ENCODE measurements at regions not wholly inside any gene's neighbourhood (a gene's known extent, or its start where the extent isn't known, plus 50 kb on each side); places are given as distances from the start of the nearest gene placed in this dataset.
"Not testable (repeated sequence)": the region's sequence is repeated elsewhere in the genome, so short reads cannot be mapped to it uniquely, and the experiment has no call there.

GRCh38 chr13:18726524-18726923, 455.1 kb downstream of the TUBA3C start:
- H3K4me1 Mint-ChIP-seq (ENCODE audit: low read depth, unreplicated experiment); intact Hi-C loops (cut with micrococcal nuclease; ENCODE audit: unreplicated experiment); H3K4me1 ChIP-seq; POLR2A ChIA-PET; H3K9me3 Mint-ChIP-seq (ENCODE audit: unreplicated experiment); BruUV-seq (replicated peaks); CTCF ChIA-PET; H3K4me3 ChIP-seq (ENCODE audit: low read depth, low read length); H3K9me3 ChIP-seq; H3K36me3 Mint-ChIP-seq (ENCODE audit: insufficient read depth, unreplicated experiment); H3K27me3 ChIP-seq (replicated peaks; ENCODE audit: control insufficient read depth, insufficient read depth, low read length); H3K27me3 Mint-ChIP-seq (ENCODE audit: insufficient read depth, unreplicated experiment); DNase-seq; H3K27ac Mint-ChIP-seq (ENCODE audit: unreplicated experiment); H3K36me3 ChIP-seq (ENCODE audit: control insufficient read depth, insufficient read depth, low read length); H3K4me3 Mint-ChIP-seq (ENCODE audit: unreplicated experiment): not testable (repeated sequence)

DNA sequence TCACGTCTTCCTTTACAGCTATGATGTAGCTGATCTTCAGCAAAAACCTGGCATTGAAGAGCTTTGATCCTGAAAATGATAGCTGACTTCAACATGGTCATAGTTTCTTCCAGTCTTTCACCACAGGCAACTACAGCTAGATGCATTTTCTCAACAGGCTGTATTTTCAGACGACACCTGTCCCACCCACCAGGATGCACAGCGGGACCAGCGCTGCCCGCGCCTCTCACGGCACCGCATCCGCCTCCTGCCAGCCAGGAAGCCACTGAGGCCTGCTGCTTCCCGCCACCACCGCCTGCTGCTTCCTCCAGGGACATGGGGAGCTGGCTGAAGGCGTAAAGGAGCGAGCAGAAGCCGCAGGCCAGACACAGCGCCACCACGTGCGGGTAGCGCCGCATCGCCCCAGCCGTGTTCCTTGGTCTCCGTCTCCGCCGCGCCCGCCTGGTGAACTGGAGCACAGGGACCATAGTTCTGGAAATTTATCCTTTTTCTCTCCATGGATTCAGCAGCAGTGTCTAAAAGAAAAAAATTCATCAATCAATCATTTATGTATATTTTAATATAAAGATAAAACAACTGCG, 456.3 kb downstream of the TUBA3C start:
- H3K4me1 ChIP-seq; H3K27me3 Mint-ChIP-seq (ENCODE audit: insufficient read depth, unreplicated experiment); H3K27ac Mint-ChIP-seq (ENCODE audit: unreplicated experiment); H3K36me3 Mint-ChIP-seq (ENCODE audit: insufficient read depth, unreplicated experiment); BruUV-seq (replicated peaks); intact Hi-C loops (cut with micrococcal nuclease; ENCODE audit: unreplicated experiment); H3K27me3 ChIP-seq (replicated peaks; ENCODE audit: control insufficient read depth, insufficient read depth, low read length); DNase-seq; H3K4me1 Mint-ChIP-seq (ENCODE audit: low read depth, unreplicated experiment); H3K9me3 ChIP-seq; POLR2A ChIA-PET; H3K4me3 ChIP-seq (ENCODE audit: low read depth, low read length); CTCF ChIA-PET; H3K4me3 Mint-ChIP-seq (ENCODE audit: unreplicated experiment); H3K9me3 Mint-ChIP-seq (ENCODE audit: unreplicated experiment); H3K36me3 ChIP-seq (ENCODE audit: control insufficient read depth, insufficient read depth, low read length): not testable (repeated sequence)

GRCh38 chr13:18714889-18715288, 466.7 kb downstream of the TUBA3C start:
- no peak for DNase-seq
- H3K4me3 ChIP-seq (ENCODE audit: low read depth, low read length): no peak overlapping the region
- H3K9me3 Mint-ChIP-seq (ENCODE audit: unreplicated experiment): no peaks in the 10 kb centered on the region
- BruUV-seq (replicated peaks): no TSS peak
- no peaks in the 10 kb centered on the region for H3K9me3 ChIP-seq
- no peaks in the 10 kb centered on the region for H3K36me3 Mint-ChIP-seq (ENCODE audit: insufficient read depth, unreplicated experiment)
- peaks cover 2% of the 10 kb centered on the region for H3K27me3 Mint-ChIP-seq (ENCODE audit: insufficient read depth, unreplicated experiment)
- no peak overlapping the region for H3K4me3 Mint-ChIP-seq (ENCODE audit: unreplicated experiment)
- intact Hi-C loops (cut with micrococcal nuclease; ENCODE audit: unreplicated experiment): no loop called here
- no peaks in the 10 kb centered on the region for H3K4me1 ChIP-seq
- TF ChIP-seq, protein P1, sequence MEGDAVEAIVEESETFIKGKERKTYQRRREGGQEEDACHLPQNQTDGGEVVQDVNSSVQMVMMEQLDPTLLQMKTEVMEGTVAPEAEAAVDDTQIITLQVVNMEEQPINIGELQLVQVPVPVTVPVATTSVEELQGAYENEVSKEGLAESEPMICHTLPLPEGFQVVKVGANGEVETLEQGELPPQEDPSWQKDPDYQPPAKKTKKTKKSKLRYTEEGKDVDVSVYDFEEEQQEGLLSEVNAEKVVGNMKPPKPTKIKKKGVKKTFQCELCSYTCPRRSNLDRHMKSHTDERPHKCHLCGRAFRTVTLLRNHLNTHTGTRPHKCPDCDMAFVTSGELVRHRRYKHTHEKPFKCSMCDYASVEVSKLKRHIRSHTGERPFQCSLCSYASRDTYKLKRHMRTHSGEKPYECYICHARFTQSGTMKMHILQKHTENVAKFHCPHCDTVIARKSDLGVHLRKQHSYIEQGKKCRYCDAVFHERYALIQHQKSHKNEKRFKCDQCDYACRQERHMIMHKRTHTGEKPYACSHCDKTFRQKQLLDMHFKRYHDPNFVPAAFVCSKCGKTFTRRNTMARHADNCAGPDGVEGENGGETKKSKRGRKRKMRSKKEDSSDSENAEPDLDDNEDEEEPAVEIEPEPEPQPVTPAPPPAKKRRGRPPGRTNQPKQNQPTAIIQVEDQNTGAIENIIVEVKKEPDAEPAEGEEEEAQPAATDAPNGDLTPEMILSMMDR (IDR thresholded peaks at IDR 0.05; ENCODE audit: insufficient read depth in 1 of 2, low read depth in 1 of 2, low read length in 1 of 2, severe bottlenecking in 1 of 2, unreplicated experiment in 1 of 2): no peak
- H3K27ac Mint-ChIP-seq (ENCODE audit: unreplicated experiment): no peak overlapping the region
- no peaks in the 10 kb centered on the region for H3K36me3 ChIP-seq (ENCODE audit: control insufficient read depth, insufficient read depth, low read length)
- H3K4me1 Mint-ChIP-seq (ENCODE audit: low read depth, unreplicated experiment): no peaks in the 10 kb centered on the region
- POLR2A ChIA-PET: no interaction called here
- no peaks in the 10 kb centered on the region for H3K27me3 ChIP-seq (replicated peaks; ENCODE audit: control insufficient read depth, insufficient read depth, low read length)
- CTCF ChIA-PET: no interaction called here

GRCh38 chr13:18710673-18711072, 471.0 kb downstream of the TUBA3C start:
- POLR2A ChIA-PET; CTCF ChIA-PET; H3K4me3 ChIP-seq (ENCODE audit: low read depth, low read length); H3K36me3 Mint-ChIP-seq (ENCODE audit: insufficient read depth, unreplicated experiment); H3K27me3 Mint-ChIP-seq (ENCODE audit: insufficient read depth, unreplicated experiment); H3K9me3 ChIP-seq; H3K4me1 ChIP-seq; BruUV-seq (replicated peaks); H3K4me1 Mint-ChIP-seq (ENCODE audit: low read depth, unreplicated experiment); H3K4me3 Mint-ChIP-seq (ENCODE audit: unreplicated experiment); H3K36me3 ChIP-seq (ENCODE audit: control insufficient read depth, insufficient read depth, low read length); H3K27me3 ChIP-seq (replicated peaks; ENCODE audit: control insufficient read depth, insufficient read depth, low read length); intact Hi-C loops (cut with micrococcal nuclease; ENCODE audit: unreplicated experiment); H3K9me3 Mint-ChIP-seq (ENCODE audit: unreplicated experiment); DNase-seq; H3K27ac Mint-ChIP-seq (ENCODE audit: unreplicated experiment): not testable (repeated sequence)
